Fibroblast of skin of right quadriceps (primary cell): ENCODE measurements at regions not wholly inside any gene's neighbourhood (a gene's known extent, or its start where the extent isn't known, plus 50 kb on each side); places are given as distances from the start of the nearest gene placed in this dataset.
A peak's percentile ranks its signal among the peaks of the same experiment; 100 is the strongest.
"Not testable (repeated sequence)": the region's sequence is repeated elsewhere in the genome, so short reads cannot be mapped to it uniquely, and the experiment has no call there.

ENCODE experiments used
- DNase-seq: peaks from one replicate; pipeline ENCODE4 v3.0.0-alpha.2; 2013

DNA sequence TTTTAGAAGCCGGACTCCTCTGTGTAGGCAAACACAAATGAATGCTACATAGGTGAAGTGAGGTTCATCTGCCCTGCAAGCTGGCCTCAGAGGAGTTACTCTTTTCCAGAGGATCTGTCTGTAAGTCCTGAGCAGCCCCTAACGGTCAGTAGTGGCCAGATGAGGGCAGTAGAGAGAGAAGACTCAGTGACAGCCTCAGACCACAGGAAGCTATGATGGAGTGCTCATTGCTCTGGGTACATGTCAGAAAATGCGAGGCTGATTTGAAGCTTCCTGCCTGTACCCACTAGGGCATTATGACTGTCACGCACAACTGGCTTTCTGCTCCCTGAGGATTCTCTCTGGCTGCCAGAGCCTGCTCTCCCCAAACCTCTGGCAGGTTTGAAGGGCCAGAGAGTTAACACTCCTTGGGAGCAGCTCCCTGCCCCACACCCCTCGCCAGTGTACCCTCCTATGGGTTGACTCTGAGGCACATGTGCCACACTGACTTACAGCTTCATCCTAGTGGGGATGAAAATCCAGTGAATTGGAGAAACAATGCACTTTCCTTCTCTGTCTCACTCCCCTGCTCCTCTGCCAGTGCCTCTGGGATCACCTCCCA is 141.5 kb downstream of the GABRG2 start:
- no peak for DNase-seq

DNA sequence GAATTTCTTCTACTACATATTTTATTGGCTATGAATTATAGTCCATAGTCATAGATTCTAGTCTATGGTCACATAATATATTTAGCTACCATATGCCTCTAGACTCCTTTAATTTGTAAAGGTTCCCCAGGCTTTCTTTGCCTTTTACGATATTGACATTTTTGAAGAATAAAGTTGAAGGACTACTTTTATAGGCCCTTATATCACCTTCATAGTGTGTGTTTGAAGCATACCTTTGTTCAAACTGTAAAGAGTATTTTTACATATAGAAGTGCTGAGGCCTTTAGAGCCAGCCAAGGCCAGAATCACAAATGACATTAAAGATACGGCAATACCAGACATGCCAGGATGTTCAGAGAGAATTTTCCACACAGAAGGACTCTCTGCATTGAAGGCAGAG is 147.0 kb downstream of the GABRG2 start:
- no peak for DNase-seq

DNA sequence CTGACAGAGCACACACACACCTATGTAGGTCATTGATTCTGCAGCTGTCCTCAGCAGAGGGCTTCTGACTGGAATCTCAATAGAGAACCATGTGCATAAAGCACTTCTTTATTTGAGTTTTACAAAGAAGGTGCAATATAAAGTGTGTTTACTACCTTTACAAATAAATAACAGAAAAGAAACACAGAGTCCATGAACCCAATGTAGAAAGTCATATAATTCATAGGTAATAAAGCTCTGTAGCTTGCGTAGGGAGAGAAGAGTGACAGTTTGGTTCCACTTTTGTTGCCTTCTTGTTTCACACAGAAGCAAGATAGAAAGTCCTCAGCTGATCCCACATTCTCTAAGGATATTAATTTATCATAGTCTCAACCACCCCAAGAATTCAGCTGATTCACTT is 149.5 kb downstream of the GABRG2 start:
- no peak for DNase-seq

DNA sequence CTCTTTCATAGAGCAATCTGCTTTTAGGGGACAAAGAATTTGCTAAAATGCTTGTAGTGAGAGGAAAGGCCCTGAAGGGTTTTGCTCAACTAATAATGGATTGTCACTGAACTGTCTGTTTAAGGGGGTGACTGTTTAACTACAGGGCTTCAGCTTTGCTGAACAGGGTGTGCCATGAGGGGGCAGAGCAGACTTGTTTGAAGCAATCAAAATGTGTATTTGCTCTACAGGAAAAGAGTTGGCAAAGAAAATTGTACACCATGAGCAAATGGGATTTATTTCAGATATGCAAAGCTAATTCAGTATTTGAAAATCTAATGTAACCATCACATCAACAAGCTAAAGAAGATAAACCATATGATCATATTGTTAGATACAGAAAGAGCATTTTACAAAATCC is 154.3 kb downstream of the GABRG2 start:
- no peak for DNase-seq

DNA sequence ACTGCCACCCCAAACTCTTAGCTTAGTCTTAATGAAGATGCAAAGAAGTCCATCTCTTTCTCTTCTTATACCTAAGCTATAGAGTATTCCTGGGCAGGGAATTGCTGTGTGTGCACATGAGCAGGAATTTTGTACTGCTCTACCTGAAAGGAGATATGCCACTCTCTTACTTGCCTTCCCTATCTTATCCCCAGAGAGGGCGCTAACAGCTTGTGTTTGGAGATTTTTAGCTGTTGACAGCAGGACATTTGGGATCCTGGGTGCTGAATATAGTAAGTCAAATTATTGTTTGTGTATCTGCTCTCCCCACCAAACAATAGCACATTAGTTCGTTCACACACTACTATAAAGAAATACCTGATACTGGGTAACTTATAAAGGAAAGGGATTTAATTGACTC is 159.5 kb downstream of the GABRG2 start:
- DNase-seq, result no peak

DNA sequence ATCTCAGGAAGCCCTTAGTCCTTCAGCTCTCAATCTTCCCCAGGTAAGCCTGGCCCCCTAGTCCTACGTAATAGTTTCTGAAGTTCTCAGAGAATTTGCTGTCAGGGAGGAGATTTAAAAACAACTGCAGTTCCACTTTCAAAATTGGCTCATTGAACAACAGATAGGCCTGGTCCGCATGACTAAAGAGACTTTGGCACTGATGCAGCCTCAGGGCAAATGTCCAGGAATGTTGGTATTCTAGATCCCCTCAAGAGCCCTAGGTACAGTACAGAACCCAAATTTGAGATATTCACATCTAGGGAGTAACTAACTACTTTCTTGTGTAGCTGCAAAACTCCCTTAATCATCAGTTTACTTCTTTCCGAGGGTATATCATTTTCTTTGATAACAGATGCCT is 162.8 kb downstream of the GABRG2 start:
- DNase-seq, result no peak

DNA sequence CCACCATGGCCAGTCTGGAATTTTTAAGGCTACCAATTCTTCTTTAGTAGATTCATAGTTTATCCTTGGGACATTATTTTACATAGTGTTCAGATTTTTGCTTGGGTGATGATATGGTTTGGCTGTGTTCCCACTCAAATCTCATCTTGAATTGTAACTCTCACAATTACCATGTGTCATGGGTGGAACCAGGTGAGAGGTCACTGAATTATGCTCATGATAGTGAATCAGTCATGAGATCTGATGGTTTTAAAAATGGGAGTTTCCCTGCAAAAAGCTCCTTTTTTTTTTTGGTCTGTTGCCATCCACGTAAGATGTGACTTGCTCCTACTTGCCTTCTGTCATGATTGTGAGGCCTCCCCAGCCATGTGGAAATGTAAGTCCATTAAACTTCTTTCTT is 163.9 kb downstream of the GABRG2 start:
- no peak for DNase-seq

DNA sequence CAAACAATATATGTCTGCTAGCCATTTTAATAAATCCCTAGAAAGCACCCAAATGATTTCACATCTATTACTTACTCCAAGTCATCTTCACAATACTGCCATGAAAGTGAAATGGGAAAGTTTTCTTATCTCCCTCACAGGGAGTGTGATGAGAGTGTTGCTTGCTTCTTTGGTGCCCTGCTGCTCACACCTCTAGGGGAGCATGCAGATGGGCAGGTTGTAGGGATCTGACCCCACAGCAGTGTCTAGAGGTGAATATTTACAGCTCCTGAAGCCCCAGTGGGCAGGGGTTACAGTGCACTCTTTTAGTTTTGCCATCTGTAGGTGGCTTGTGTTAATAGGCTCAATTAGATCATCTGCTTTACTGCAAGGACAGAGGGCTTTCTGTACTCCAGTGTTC is 173.2 kb downstream of the GABRG2 start:
- DNase-seq, result no peak

DNA sequence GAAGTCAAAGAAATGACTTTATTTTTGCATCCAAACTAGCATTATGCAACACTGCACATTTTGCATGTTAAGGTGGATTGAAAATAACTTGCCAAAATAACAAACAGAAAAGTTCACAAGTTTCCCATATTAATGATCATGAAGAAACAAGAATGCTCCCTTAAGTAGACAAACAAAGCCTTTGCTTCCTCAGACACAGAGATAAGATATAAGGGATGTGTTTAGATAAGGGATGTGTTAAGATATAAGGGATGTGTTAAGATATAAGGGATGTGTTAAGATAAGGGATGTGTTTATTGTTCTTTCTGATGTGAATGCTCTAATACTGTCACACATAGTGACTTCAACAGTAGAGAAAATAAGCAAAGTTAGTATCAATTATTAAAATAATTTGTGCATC is 174.8 kb downstream of the GABRG2 start:
- DNase-seq, result no peak

DNA sequence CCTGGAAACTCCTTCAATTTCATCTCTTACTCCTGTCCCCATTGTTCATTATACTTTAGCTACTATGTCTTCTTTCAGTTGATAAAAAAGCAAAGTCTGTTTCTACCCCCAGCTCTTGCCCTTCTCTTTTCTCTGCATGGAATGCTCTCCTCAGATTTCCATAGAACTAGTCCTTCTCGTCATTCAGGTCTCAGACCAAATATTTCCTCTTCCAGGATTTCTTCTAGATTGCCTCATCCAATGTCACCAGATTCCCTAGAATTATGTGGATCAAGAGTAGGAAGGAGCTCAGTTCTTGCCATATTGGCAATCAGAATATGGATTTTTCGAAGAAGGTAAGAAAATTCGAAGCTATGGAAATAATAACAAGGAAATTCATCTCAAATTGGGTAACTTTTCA is 176.1 kb downstream of the GABRG2 start:
- no peak for DNase-seq

DNA sequence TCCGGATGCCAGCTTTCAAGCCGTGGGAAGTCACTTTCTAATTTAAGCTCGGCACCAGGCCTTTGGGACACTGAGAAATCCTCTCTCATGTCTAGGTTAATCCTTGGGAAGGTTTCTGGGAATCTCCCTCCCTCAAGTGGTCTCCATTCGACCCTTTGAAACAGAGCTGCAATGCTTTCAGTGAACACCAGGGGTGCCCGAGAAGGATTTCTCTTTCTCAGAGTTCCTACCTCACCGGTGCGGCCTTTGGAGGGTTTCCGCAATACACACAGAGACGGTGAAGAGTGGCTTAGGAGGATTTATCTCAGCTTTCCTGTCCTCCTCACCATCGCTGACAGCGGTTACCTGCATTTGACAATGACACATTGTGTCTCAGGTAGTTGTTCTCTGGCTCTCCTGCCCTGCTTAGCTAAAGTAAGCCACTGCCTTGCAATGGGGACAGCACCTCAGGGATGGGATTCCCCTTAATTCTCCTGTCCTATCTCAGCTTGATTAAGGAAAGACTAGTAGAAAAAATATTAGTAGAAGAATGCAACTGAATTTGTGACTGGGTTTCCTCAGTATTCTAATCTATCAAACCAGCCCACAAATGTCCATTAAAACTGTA is 180.6 kb downstream of the GABRG2 start:
- no peak for DNase-seq

DNA sequence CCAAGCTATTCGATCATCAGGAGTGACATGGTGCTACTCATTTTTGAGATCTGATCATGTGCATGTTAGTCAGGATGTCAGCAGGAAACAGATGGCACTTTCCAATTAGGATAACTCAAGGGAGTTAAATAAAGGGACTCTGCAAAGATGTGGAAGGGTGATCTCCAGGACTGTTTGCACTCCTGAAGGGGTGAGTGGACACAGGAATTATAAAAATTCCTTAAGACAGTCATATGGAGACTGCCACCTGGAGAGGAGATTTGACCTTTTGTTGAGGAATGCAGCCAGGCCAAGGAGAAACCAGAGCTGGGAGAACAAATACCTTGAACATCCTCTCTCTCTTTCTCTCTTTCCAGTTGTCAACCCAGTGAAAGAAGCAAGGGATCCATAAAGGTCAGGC is 189.1 kb downstream of the GABRG2 start:
- no peak for DNase-seq

DNA sequence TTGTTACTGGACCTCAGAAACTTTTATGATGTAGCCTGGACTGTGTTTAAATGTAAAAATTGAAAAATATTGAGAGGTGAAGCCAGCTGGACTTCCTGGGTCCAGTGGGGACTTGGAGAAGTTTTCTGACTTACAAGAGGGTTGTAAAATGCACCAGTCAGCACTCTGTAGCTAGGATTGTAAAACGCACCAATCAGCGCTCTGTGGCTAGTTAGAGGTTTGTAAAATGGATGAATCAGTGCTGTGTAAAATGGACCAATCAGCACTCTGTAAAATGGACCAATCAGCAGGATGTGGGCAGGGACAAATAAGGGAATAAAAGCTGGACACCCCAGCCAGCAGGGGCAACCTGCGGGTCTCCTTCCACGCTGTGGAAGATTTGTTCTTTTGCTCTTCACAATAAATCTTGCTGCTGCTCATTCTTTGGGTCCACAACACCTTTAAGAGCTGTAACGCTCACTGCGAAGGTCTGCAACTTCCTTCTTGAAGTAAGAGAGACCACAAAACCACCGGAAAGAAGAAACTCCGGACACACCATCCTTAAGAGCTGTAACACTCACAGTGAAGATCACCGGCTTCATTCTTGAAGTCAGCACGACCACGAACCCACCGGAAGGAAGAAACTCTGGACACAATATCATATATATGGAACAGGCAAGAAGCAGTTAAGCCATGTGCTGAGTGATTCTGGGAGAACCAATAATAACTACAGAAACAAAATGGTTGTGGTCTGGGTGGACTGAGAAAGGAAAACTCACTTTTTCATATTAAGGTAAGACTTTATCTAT is 201.3 kb downstream of the GABRG2 start:
- DNase-seq, result no peak

DNA sequence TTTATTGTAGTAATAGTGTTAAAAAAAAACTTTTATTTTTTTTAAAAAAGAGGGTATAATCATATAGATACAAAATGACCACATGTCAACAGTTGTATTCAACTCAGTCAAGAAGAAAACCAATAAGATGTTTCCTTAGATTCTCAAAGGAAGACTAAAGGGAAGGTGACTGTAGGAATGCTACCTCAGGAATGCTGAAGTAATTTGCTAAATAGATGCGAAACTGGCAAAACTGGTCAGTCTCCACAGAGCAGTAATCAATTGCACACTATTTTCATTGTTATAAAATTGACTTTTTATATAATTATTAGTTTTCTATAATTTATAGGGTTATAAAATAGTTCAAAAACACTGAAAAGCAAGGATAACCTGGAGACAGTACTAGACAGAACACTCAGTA is 204.8 kb downstream of the GABRG2 start:
- no peak for DNase-seq

DNA sequence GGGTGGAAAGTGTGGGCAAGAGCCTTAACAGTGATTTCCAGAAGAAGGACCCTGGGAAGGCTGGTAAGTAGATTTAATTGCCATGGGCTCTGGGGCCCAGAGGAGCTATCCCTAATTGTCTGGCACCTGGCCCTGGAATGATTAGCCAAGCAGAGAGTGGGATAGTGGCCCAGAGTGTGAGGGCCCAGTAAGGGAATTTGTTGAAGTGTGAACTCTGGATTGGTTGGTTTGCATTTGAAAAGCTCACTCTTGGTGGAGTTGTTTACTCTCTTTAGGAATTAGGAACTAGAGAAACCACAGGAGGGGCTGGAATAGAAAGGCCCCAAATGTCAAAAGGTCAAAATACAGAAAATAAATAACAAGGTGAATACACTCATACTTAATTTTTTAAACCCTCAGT is 207.1 kb downstream of the GABRG2 start:
- no peak for DNase-seq

DNA sequence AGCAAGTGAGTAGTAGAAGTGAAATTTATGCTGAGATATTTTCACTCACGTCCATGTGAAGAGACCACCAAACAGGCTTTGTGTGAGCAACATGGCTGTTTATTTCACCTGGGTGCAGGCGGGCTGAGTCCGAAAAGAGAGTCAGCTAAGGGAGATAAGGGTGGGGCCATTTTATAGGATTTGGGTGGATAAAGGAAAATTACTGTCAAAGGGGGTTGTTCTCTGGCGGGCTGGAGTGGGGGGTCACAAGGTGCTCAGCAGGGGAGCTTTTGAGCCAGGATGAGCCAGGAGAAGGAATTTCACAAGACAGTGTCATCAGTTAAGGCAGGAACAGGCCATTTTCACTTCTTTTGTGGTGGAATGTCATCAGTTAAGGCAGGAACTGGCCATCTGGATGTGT is 207.8 kb downstream of the GABRG2 start:
- DNase-seq, result not testable (repeated sequence)

DNA sequence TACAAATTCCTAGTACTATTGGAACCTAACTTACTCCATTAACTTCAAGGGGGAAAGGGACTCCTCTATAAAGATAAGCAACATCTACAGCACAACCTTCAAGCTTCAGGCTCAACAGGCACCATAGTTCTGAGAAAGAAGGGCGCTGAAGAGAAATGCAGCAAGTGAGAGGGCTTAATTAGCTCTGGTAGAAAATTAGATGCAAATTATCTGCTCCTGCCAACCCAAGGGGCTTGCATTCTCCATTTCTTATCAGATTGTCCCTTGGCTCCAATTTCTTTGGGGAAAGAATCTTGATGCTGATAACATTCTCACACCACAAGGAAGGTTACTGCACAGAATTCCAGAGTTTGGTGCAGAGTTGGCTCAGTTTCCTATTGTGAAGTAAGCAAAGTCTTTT is 214.6 kb downstream of the GABRG2 start:
- DNase-seq, result no peak

DNA sequence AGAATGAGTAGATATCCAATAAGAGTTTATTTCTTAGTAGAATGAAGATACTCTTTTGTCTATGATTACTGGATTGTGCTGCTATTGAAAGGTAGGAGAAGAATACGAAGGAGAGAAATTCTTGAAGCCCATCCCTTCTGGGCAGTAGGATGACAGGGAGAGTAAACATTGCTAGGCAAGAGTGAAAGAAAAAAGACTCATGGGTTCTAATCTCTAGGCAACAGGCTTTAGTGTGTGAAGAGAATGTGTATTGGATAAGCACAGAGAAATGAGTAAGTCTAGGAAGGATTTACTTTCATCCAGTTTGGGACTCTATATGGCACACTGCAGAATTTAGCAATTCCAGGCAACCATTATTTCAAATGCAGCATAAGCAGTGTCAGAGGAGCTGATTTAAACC is 216.0 kb downstream of the GABRG2 start:
- no peak for DNase-seq

DNA sequence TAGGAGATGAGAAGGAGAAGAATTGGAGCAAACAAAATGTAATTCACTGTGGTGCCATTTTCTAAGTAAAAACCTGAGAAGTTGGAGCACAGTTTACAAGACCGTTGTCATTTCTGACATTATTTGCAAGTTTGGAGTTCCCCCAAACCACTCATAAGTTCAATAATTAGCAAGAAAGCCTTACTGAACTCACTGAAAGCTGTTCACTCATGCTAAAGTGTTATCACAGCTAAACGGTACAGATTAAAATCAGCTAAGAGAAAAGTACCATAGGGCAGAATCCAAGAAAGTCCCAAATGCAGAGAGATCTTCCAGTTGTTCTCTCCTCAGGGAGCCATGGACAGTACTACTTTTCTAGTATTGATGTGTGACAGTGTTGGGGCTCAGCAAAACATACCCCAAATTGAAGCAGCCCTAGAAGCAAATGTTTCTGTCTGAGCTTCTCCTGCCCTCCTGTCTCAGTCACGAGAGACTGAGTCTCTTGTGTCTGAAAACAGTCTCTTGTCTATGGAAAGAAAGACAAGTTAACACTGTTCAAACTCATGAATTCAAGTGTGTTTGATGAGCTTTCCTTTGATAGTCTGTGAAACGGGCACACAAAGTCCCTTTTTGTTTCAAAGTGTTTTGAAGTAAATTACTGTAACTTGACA is 221.2 kb downstream of the GABRG2 start:
- no peak for DNase-seq

DNA sequence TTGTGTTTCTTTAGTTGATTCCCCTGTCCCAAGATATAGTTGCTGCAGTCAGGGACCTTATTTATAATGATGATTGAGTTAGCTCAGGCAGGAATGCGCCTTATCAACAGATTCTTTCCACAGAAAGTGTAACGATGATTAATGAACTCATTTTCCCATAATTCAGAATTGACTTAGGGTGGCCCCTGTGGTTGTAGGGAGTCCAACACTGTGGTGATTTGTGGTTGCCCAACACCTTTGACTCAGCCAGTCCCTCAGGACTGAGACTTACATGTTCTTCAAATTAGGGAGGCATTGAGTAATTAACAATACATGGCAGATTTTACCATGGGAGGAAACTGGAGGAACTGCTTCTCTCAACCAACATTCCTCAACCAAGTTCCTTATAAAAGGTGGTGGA is 221.9 kb downstream of the GABRG2 start:
- DNase-seq, result no peak

DNA sequence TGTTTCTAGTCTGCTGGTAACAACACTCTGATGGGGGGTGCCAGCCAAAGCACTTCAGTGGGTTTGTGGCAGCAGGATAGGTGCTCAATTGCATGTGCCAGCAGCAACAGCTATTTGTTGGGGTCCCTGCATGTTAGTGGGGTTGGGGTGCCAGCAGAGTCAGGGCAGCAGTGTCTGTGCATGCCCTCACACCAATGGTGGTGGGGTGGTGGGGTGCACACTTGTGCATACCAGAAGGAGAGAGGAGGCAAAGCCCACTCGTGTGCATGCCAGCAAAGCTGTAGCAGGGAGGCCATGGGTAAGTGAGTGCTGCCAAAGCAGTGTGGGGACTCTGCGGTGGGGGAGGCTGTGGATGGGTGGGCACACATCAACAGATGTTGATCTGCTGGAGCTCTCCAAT is 232.2 kb downstream of the GABRG2 start:
- no peak for DNase-seq

DNA sequence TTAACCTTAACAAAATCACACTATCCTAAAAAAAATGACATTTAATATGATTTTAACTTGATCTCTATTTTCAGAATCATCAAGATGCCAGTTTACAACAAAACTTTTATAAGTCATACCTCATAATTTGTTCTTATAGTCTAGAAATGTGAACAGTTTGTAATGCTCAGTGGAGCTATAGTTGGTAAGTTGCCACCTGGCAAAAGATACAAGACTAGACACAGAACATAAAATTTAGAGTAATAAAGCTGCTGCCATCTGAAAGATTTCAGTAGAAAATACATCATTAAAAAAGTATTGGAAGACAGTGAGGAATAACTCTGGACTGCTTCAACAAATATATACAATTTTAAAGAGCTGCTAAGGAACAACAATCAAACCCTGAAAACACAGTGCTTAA is 233.8 kb downstream of the GABRG2 start:
- no peak for DNase-seq

DNA sequence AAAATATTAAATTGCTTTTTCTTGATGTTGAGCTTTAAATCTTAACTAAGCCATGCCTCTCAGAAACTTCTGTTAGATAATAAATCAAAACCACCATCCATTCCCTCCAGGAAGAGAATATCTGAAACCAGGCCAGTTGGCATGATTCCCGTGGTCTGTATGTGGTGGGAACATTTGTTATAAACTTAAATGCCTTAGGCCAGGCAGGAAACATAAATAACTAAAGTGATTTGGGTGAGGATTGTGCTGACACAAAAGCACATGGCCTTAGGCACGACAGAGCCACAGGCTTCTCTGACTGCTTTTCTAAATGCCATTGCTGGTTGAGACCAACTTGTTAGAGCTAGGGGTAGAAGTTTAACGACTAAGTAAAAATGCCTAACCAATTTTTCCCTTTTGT is 255.9 kb downstream of the GABRG2 start:
- DNase-seq, result peak; percentile 8

DNA sequence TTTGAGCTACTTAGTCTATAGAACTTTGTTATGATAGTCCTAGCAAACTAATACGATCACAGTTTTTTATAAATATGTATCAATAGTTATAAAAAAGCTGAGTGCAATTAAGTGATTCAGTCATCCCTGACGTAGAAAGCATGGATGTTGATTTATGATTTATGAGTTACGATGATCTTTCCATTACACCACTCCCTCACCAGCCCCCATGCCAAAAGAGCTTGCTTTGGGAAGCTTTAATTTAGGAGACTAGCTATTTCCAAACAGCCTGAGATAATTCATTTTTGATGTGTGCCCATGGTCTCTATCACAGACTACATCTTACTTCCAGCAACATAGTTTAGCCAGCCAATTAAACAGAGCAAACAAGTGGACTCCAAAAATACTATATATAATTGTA is 256.8 kb downstream of the GABRG2 start:
- no peak for DNase-seq
